GM13977 (cell line): ENCODE measurements at regions not wholly inside any gene's neighbourhood (a gene's known extent, or its start where the extent isn't known, plus 50 kb on each side); places are given as distances from the start of the nearest gene placed in this dataset.

ENCODE experiments used
- DNase-seq: peaks from one replicate; pipeline ENCODE4 v3.0.0; 2012; ENCODE audit warnings: low spot score
- CTCF ChIP-seq: IDR thresholded peaks from 2 replicates; pipeline ENCODE4 v1.5.1; 2012; ENCODE audit warnings: mild to moderate bottlenecking, control low read depth; ENCODE audit not compliant: insufficient read depth; ENCODE audit errors: extremely low read depth, missing control alignments
- in situ Hi-C: fragments of 300-500 bp; cut with MboI; formaldehyde crosslinking; loops from one replicate; pipeline ENCODE4 v1.12.0; 2022; ENCODE audit warnings: low sequenced_read_pairs, low pct_unique_long_range_greater_than_20kb, mixed read lengths, inconsistent platforms; ENCODE audit not compliant: unreplicated experiment

DNA sequence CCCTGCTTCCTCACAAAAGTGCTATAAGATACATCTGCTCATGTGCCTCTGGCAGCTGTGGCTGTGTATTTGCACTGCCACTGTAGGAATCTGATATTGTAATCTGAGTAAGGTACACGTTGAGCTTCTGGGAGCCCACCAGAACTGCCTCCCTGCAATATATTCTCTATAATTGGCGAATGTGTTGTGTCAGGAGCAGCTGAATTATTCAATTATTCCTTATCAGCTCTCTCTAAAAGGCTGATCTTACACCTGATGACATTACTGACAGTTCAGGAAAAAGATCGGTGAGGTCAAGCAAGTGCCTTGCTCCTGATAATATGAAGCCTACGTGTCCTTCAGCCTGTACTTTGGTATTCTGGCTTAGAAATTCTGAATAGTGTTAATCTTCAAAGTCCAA lies 1015.0 kb downstream of the CDH9 start:
- no peak for DNase-seq
- in situ Hi-C loops, result no loop called here
- TF ChIP-seq CTCF, result no peak

GRCh38 chr5:26014206-26014605 lies 1024.2 kb downstream of the CDH9 start:
- TF ChIP-seq CTCF, result no peak
- in situ Hi-C loops, result no loop called here
- no peak for DNase-seq

DNA sequence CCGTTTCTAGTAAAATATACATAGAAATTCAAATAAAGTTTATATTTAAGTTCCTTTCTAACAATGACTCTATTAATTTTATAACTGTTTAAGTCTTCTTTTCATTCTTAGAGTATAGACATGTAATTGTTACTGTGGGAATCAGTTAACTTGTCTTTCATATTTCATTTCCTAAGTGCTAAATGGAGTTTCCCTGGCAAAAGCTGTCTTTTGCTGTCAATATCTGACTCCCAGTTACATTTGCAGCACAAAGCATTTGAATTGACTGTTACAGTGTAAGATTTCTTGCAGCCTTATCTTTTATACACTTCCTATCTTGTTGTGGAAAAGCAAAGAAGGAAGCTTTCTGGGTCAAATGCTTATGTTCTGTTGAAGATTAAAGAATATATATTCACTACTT lies 1026.3 kb downstream of the CDH9 start:
- in situ Hi-C loops, result no loop called here
- TF ChIP-seq CTCF, result no peak

DNA sequence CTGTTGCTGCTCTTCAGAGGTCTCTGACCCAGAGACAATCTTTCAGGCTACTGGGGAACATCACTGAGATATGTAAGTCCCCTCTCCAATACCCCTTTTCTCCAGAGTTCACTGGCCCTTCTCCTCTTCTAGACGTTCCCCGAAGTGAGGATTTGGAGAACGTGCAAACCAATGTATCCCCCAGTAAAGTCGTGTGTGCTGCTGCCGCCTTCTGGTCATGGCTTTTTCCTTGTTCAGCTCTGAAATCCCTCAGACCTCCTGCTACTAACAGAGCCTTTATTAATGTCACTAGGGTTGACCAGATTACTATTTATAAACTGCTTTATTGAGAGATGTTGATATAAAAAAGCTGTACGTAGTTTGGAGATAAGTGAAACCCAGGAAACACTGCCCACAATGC lies 1028.6 kb downstream of the CDH9 start:
- in situ Hi-C loops, result no loop called here
- DNase-seq, result no peak
- peak; percentile 38 for TF ChIP-seq CTCF

More for the DNA sequence above, 1026.3 kb downstream of the CDH9 start:
- DNase-seq, result no peak

GRCh38 chr5:26003966-26004365 lies 1034.4 kb downstream of the CDH9 start:
- in situ Hi-C loops, result no loop called here
- TF ChIP-seq CTCF, result no peak
- no peak for DNase-seq

- no peak for DNase-seq
- in situ Hi-C loops, result no loop called here
- no peak for TF ChIP-seq CTCF
Observed at GRCh38 chr5:25995209-25995608, 1043.2 kb downstream of the CDH9 start.

GRCh38 chr5:25993701-25994100 lies 1044.7 kb downstream of the CDH9 start:
- in situ Hi-C loops, result no loop called here
- TF ChIP-seq CTCF, result no peak
- no peak for DNase-seq
